H1 (cell line): ENCODE measurements at regions not wholly inside any gene's neighbourhood (a gene's known extent, or its start where the extent isn't known, plus 50 kb on each side); places are given as distances from the start of the nearest gene placed in this dataset.

Experiments used
- CHD1 ChIP-seq: IDR thresholded peaks from 2 replicates; pipeline ENCODE4 v1.6.1; 2012; ENCODE audit warnings: low read depth, low read length, improper control_type of control experiment
- CHD7 ChIP-seq: fragments of 300-600 bp; sonication (generic); IDR thresholded peaks from 2 replicates; pipeline ENCODE4 v1.7.1; 2012; ENCODE audit warnings: low read length, moderate library complexity, mild to moderate bottlenecking, inconsistent platforms; ENCODE audit not compliant: insufficient replicate concordance
- CTCF ChIP-seq, 3 experiments: IDR thresholded peaks; 1 replicate in 2 of 3; 2 replicates in 1 of 3; pipeline versions ENCODE4 v1.5.1 to v1.6.1; 2011; ENCODE audit warnings: low read length in 3 of 3, mild to moderate bottlenecking in 3 of 3, inconsistent platforms in 2 of 3, low read depth in 1 of 3, moderate library complexity in 1 of 3; ENCODE audit not compliant: insufficient read depth in 1 of 3; ENCODE audit errors: control extremely low read depth in 1 of 3
- POLR2AphosphoS5 ChIP-seq: IDR thresholded peaks from 2 replicates; pipeline ENCODE4 v1.6.1; 2011; ENCODE audit warnings: low read depth, low read length
- POU5F1 ChIP-seq: IDR thresholded peaks from 2 replicates; pipeline ENCODE4 v1.6.1; 2011; ENCODE audit warnings: low read depth, mild to moderate bottlenecking, low read length, moderate library complexity
- TAF1 ChIP-seq: IDR thresholded peaks from 2 replicates; pipeline ENCODE4 v1.6.1; 2011; ENCODE audit warnings: mild to moderate bottlenecking, low read depth, low read length

- TF ChIP-seq CHD7 (no peak), POU5F1 (no peak), CTCF (IDR thresholded peaks at IDR 0.05; ENCODE audit: control extremely low read depth in 1 of 3, insufficient read depth in 1 of 3, low read depth in 1 of 3, low read length in 3 of 3) (no peak), POLR2AphosphoS5 (no peak), CHD1 (no peak), TAF1 (no peak)
- TF ChIP-seq, all 59 proteins: peak for 0
These were observed 133.1 kb downstream of the CTTN start (continued) for GRCh38 chr11:70531281-70532065.
